ENCODE measurements at regions not wholly inside any gene's neighbourhood (a gene's known extent, or its start where the extent isn't known, plus 50 kb on each side); places are given as distances from the start of the nearest gene placed in this dataset.

GRCh38 chr10:16258291-16259040 is 178.3 kb upstream of the PTER start:
- no peaks in the 10 kb centered on the region for H3K4me1 ChIP-seq (replicated peaks in 1 of 2)
- 52 to 68% (median 62%) methylated on average over 6 of the region's 6 CpGs for WGBS, 4 donors
- intact Hi-C loops (cut with DNase I): no loop called here
- H3K9me3 ChIP-seq (replicated peaks in 1 of 3): no peaks in the 10 kb centered on the region
- no peaks in the 10 kb centered on the region for H3K27me3 ChIP-seq
- no peak overlapping the region for H3K27ac ChIP-seq
- TF ChIP-seq CTCF (IDR thresholded peaks at IDR 0.05) (no peak), POLR2A (IDR thresholded peaks at IDR 0.05) (no peak)
- no peaks in the 10 kb centered on the region for H3K36me3 ChIP-seq (replicated peaks in 1 of 2)
- no peak overlapping the region for H3K4me3 ChIP-seq
- no peak for DNase-seq

- no peak overlapping the region for H3K4me3 ChIP-seq
- H3K27me3 ChIP-seq: no peaks in the 10 kb centered on the region
- no peaks in the 10 kb centered on the region for H3K36me3 ChIP-seq (replicated peaks in 1 of 2)
- intact Hi-C loops (cut with DNase I): no loop called here
- TF ChIP-seq POLR2A (IDR thresholded peaks at IDR 0.05) (no peak), CTCF (IDR thresholded peaks at IDR 0.05) (no peak)
- H3K27ac ChIP-seq: no peak overlapping the region
- H3K4me1 ChIP-seq (replicated peaks in 1 of 2): no peaks in the 10 kb centered on the region
- H3K9me3 ChIP-seq (replicated peaks in 1 of 3): no peaks in the 10 kb centered on the region
- DNase-seq: no peak
- WGBS, 4 donors: 22 to 42% (median 38%) methylated on average over 1 of the region's 1 CpG
Observed at GRCh38 chr10:16259726-16260125, 177.1 kb upstream of the PTER start.

- Histone ChIP-seq H3K27me3 (no peaks in the 10 kb centered on the region), H3K36me3 (replicated peaks in 1 of 2) (no peaks in the 10 kb centered on the region), H3K4me3 (no peak overlapping the region), H3K4me1 (replicated peaks in 1 of 2) (no peaks in the 10 kb centered on the region), H3K9me3 (replicated peaks in 1 of 3) (no peaks in the 10 kb centered on the region), H3K27ac (no peak overlapping the region)
- intact Hi-C loops (cut with DNase I): no loop called here
- DNase-seq: no peak
- TF ChIP-seq POLR2A (IDR thresholded peaks at IDR 0.05): no peak
- TF ChIP-seq CTCF (IDR thresholded peaks at IDR 0.05): no peak
Observed at GRCh38 chr10:16260388-16260787, 176.4 kb upstream of the PTER start.

GRCh38 chr10:16271571-16271970 is 165.2 kb upstream of the PTER start:
- no peak for DNase-seq
- H3K27ac ChIP-seq: no peak overlapping the region
- no peaks in the 10 kb centered on the region for H3K4me1 ChIP-seq (replicated peaks in 1 of 2)
- H3K4me3 ChIP-seq: no peak overlapping the region
- no peaks in the 10 kb centered on the region for H3K27me3 ChIP-seq
- 32 to 44% (median 39%) methylated on average over 1 of the region's 1 CpG for WGBS, 4 donors
- no peaks in the 10 kb centered on the region for H3K36me3 ChIP-seq (replicated peaks in 1 of 2)
- no peaks in the 10 kb centered on the region for H3K9me3 ChIP-seq (replicated peaks in 1 of 3)
- TF ChIP-seq POLR2A (IDR thresholded peaks at IDR 0.05) (no peak), CTCF (IDR thresholded peaks at IDR 0.05) (no peak)
- intact Hi-C loops (cut with DNase I): no loop called here
